Gastrocnemius medialis (tissue), 4 donors: ENCODE measurements at regions not wholly inside any gene's neighbourhood (a gene's known extent, or its start where the extent isn't known, plus 50 kb on each side); places are given as distances from the start of the nearest gene placed in this dataset.

Experiments used
- ATAC-seq, 2 donors: fragments of 150-250 bp; one replicate each; pipeline ENCODE4 v1.9.1; 2016
- DNase-seq, 2 donors: peaks; one replicate each; pipeline ENCODE4 v3.0.0-alpha.2; 2019
- H3K27ac ChIP-seq, 4 donors: fragments of 200-600 bp; sonication (generic); 1 replicate in 1 of 4; 2 replicates in 3 of 4; pipeline ENCODE4 v1.5.1; 2016 to 2018; ENCODE audit warnings: mild to moderate bottlenecking in 2 of 4, moderate library complexity in 1 of 4
- H3K27me3 ChIP-seq, 3 donors: fragments of 200-600 bp; sonication (generic) in 2 of 3; 1 replicate in 1 of 3; 2 replicates in 2 of 3; pipeline versions ENCODE4 v1.5.1 to v1.6.0; 2016 to 2019; ENCODE audit warnings: mild to moderate bottlenecking in 1 of 3, moderate library complexity in 1 of 3
- H3K36me3 ChIP-seq, 2 donors: fragments of 200-600 bp; sonication (generic) in 1 of 2; one replicate each; pipeline ENCODE4 v1.5.1; 2017 to 2018
- H3K4me1 ChIP-seq, 2 donors: fragments of 200-600 bp; sonication (generic) in 1 of 2; one replicate each; pipeline ENCODE4 v1.5.1; 2016 to 2017; ENCODE audit warnings: mild to moderate bottlenecking in 2 of 2
- H3K4me3 ChIP-seq, 4 donors: fragments of 200-600 bp; sonication (generic) in 3 of 4; 1 replicate in 1 of 4; 2 replicates in 3 of 4; pipeline ENCODE4 v1.5.1; 2016 to 2019; ENCODE audit warnings: mild to moderate bottlenecking in 2 of 4
- H3K9me3 ChIP-seq, 3 donors: fragments of 200-600 bp; sonication (generic) in 2 of 3; 1 replicate in 1 of 3; 2 replicates in 2 of 3; pipeline ENCODE4 v1.5.1; 2016 to 2019
- POLR2A ChIP-seq, 2 donors: fragments of 450-650 bp; IDR thresholded peaks; one replicate each; pipeline ENCODE4 v1.6.1; 2017; ENCODE audit warnings: antibody characterized with exemption in 2 of 2, mild to moderate bottlenecking in 2 of 2, moderate library complexity in 2 of 2
- in situ Hi-C, 4 donors: fragments of 200-750 bp; cut with MboI; loops; one replicate each; pipeline versions ENCODE4 v1.15.0 to v1.8.0; 2017; ENCODE audit warnings: low sequenced_read_pairs in 4 of 4
- intact Hi-C: fragments of 100-400 bp; cut with DNase I; formaldehyde crosslinking; loops from one replicate; pipeline ENCODE4 v1.15.1; 2023; ENCODE audit warnings: low total_unique reads
- TF ChIP-seq, protein P1 (sequence below), 5 experiments: fragments of 450-650 bp in 3 of 5; fragments of 200-600 bp in 2 of 5; sonication (generic) in 2 of 5; IDR thresholded peaks in 4 of 5; conservative IDR thresholded peaks in 1 of 5; 1 replicate in 4 of 5; 2 replicates in 1 of 5; pipeline ENCODE4 v1.5.1; 2016 to 2019; ENCODE audit warnings: antibody characterized with exemption in 5 of 5, mild to moderate bottlenecking in 3 of 5, moderate library complexity in 3 of 5

DNA sequence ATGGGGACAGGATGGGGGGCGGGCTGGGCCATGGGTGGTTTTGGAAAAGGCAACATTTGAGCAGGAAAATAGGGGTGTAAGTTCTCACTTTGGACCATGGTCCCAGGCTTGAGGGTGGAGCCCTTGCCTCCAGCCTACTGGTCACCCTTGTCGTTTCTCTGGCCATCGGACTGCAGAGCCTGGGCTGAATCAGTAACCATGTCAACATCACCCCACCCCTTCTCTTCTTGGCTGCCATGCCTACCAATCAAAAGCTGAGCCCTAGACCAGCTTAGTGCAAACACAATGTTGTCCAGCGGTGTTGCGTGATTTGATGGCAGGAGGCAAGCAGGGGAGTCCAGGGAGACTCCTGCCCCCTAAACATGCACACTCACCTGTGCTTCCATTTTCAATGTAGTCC, 231.0 kb upstream of the KAZN start:
- Histone ChIP-seq H3K27ac (no peak overlapping the region), H3K36me3 (no peaks in the 10 kb centered on the region), H3K27me3 (peaks cover 0 to 6% (median 0%) of the 10 kb centered on the region in 3 donors), H3K4me3 (no peak overlapping the region), H3K4me1 (no peaks in the 10 kb centered on the region), H3K9me3 (no peaks in the 10 kb centered on the region)
- ATAC-seq (no peak), DNase-seq (no peak)
- TF ChIP-seq POLR2A (IDR thresholded peaks at IDR 0.05) = no peak
- TF ChIP-seq, protein P1, sequence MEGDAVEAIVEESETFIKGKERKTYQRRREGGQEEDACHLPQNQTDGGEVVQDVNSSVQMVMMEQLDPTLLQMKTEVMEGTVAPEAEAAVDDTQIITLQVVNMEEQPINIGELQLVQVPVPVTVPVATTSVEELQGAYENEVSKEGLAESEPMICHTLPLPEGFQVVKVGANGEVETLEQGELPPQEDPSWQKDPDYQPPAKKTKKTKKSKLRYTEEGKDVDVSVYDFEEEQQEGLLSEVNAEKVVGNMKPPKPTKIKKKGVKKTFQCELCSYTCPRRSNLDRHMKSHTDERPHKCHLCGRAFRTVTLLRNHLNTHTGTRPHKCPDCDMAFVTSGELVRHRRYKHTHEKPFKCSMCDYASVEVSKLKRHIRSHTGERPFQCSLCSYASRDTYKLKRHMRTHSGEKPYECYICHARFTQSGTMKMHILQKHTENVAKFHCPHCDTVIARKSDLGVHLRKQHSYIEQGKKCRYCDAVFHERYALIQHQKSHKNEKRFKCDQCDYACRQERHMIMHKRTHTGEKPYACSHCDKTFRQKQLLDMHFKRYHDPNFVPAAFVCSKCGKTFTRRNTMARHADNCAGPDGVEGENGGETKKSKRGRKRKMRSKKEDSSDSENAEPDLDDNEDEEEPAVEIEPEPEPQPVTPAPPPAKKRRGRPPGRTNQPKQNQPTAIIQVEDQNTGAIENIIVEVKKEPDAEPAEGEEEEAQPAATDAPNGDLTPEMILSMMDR (IDR thresholded peaks at IDR 0.05 in 4 of 5, conservative IDR thresholded peaks at IDR 0.05 in 1 of 5) = no peak
- in situ Hi-C loops (no loop called here), intact Hi-C loops (no loop called here)

- DNase-seq = no peak
- Histone ChIP-seq H3K4me1 (no peaks in the 10 kb centered on the region), H3K9me3 (no peaks in the 10 kb centered on the region), H3K27ac (no peak overlapping the region), H3K27me3 (peaks cover 0 to 6% (median 0%) of the 10 kb centered on the region in 3 donors), H3K4me3 (no peak overlapping the region), H3K36me3 (no peaks in the 10 kb centered on the region)
- intact Hi-C loops (no loop called here), in situ Hi-C loops (no loop called here)
- no peak for ATAC-seq
- TF ChIP-seq, protein P1 (IDR thresholded peaks at IDR 0.05 in 4 of 5, conservative IDR thresholded peaks at IDR 0.05 in 1 of 5) = no peak
- TF ChIP-seq POLR2A (IDR thresholded peaks at IDR 0.05) = no peak
Measured at GRCh38 chr1:14369526-14370213, 228.8 kb upstream of the KAZN start.

- TF ChIP-seq, protein P1 (IDR thresholded peaks at IDR 0.05 in 4 of 5, conservative IDR thresholded peaks at IDR 0.05 in 1 of 5) = no peak
- no peak for TF ChIP-seq POLR2A (IDR thresholded peaks at IDR 0.05)
- in situ Hi-C loops = no loop called here
- no peak for ATAC-seq
- H3K36me3 ChIP-seq = no peaks in the 10 kb centered on the region
- intact Hi-C loops = no loop called here
- H3K27me3 ChIP-seq = peaks cover 0 to under 1% (median 0%) of the 10 kb centered on the region in 3 donors
- H3K27ac ChIP-seq = no peak overlapping the region
- DNase-seq = no peak
- no peaks in the 10 kb centered on the region for H3K4me1 ChIP-seq
- no peaks in the 10 kb centered on the region for H3K9me3 ChIP-seq
- no peak overlapping the region for H3K4me3 ChIP-seq
Measured at GRCh38 chr1:14371771-14372497, 226.6 kb upstream of the KAZN start.

- in situ Hi-C loops = no loop called here
- Histone ChIP-seq H3K4me3 (no peak overlapping the region), H3K27me3 (no peaks in the 10 kb centered on the region), H3K4me1 (no peaks in the 10 kb centered on the region), H3K27ac (no peak overlapping the region), H3K36me3 (no peaks in the 10 kb centered on the region), H3K9me3 (no peaks in the 10 kb centered on the region)
- intact Hi-C loops = no loop called here
- DNase-seq (no peak), ATAC-seq (no peak)
- TF ChIP-seq, protein P1 (IDR thresholded peaks at IDR 0.05 in 4 of 5, conservative IDR thresholded peaks at IDR 0.05 in 1 of 5) = no peak
- no peak for TF ChIP-seq POLR2A (IDR thresholded peaks at IDR 0.05)
Measured at GRCh38 chr1:14372526-14372925, 226.0 kb upstream of the KAZN start.
